ENCODE measurements at regions not wholly inside any gene's neighbourhood (a gene's known extent, or its start where the extent isn't known, plus 50 kb on each side); places are given as distances from the start of the nearest gene placed in this dataset.

- H3K4me3 ChIP-seq (ENCODE audit: control insufficient read depth, low read depth, low read length): no peak overlapping the region
- no peak for DNase-seq (ENCODE audit: low read depth)
- TF ChIP-seq CTCF (IDR thresholded peaks at IDR 0.05; ENCODE audit: control insufficient read depth, insufficient read depth, low read depth, low read length, missing control alignments): no peak
These were observed 141.6 kb upstream of the ARGLU1 start for GRCh38 chr13:106709522-106709921.

GRCh38 chr13:106702505-106702904 lies 134.6 kb upstream of the ARGLU1 start:
- no peak for DNase-seq (ENCODE audit: low read depth)
- TF ChIP-seq CTCF (IDR thresholded peaks at IDR 0.05; ENCODE audit: control insufficient read depth, insufficient read depth, low read depth, low read length, missing control alignments): no peak

GRCh38 chr13:106701771-106702341 lies 133.9 kb upstream of the ARGLU1 start:
- DNase-seq (ENCODE audit: low read depth): no peak
- TF ChIP-seq CTCF (IDR thresholded peaks at IDR 0.05; ENCODE audit: control insufficient read depth, insufficient read depth, low read depth, low read length, missing control alignments): no peak
- H3K4me3 ChIP-seq (ENCODE audit: control insufficient read depth, low read depth, low read length): no peak overlapping the region

More at GRCh38 chr13:106702505-106702904, 134.6 kb upstream of the ARGLU1 start:
- no peak overlapping the region for H3K4me3 ChIP-seq (ENCODE audit: control insufficient read depth, low read depth, low read length)

- H3K4me3 ChIP-seq (ENCODE audit: control insufficient read depth, low read depth, low read length): no peak overlapping the region
- TF ChIP-seq CTCF (IDR thresholded peaks at IDR 0.05; ENCODE audit: control insufficient read depth, insufficient read depth, low read depth, low read length, missing control alignments): no peak
- no peak for DNase-seq (ENCODE audit: low read depth)
These were observed 132.5 kb upstream of the ARGLU1 start for GRCh38 chr13:106700439-106700838.

GRCh38 chr13:106700007-106700406 lies 132.1 kb upstream of the ARGLU1 start:
- no peak for DNase-seq (ENCODE audit: low read depth)
- no peak overlapping the region for H3K4me3 ChIP-seq (ENCODE audit: control insufficient read depth, low read depth, low read length)
- no peak for TF ChIP-seq CTCF (IDR thresholded peaks at IDR 0.05; ENCODE audit: control insufficient read depth, insufficient read depth, low read depth, low read length, missing control alignments)

- DNase-seq (ENCODE audit: low read depth): no peak
- no peak overlapping the region for H3K4me3 ChIP-seq (ENCODE audit: control insufficient read depth, low read depth, low read length)
- TF ChIP-seq CTCF (IDR thresholded peaks at IDR 0.05; ENCODE audit: control insufficient read depth, insufficient read depth, low read depth, low read length, missing control alignments): no peak
These were observed 131.4 kb upstream of the ARGLU1 start for GRCh38 chr13:106699311-106699710.

GRCh38 chr13:106696719-106697118 lies 128.8 kb upstream of the ARGLU1 start:
- H3K4me3 ChIP-seq (ENCODE audit: control insufficient read depth, low read depth, low read length): no peak overlapping the region
- no peak for TF ChIP-seq CTCF (IDR thresholded peaks at IDR 0.05; ENCODE audit: control insufficient read depth, insufficient read depth, low read depth, low read length, missing control alignments)
- DNase-seq (ENCODE audit: low read depth): no peak
